ENCODE measurements at regions not wholly inside any gene's neighbourhood (a gene's known extent, or its start where the extent isn't known, plus 50 kb on each side); places are given as distances from the start of the nearest gene placed in this dataset.

DNA sequence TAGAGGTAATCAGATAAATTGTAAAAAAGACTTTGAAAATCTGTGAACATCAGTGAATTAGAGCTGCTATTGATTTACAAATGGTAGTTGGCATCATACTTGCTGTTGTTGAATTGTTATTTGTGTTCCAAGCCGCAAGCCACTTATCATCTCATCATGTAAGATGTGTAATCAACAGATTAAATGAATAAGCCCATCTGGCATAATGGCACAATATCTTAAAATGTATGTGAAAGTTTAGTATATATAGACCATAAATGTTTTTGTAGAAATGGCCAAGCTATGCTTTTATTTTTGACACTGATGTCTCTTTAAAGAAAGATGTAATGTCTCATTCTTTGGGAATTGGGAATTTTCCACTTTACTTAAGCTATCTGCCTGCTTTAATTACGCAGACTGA is 682.6 kb upstream of the GNPDA2 start:
- BruUV-seq (replicated peaks) = no TSS peak
- no peak overlapping the region for H3K4me3 ChIP-seq (replicated peaks in 1 of 3; ENCODE audit: insufficient read depth in 1 of 3, low read depth in 1 of 3, low read length in 3 of 3)
- dilution Hi-C loops (cut with MboI; ENCODE audit: extremely low pct_ligation_motif_present, low sequenced_read_pairs) (no loop called here), intact Hi-C loops (cut with micrococcal nuclease) (no loop called here)
- DNase-seq (ENCODE audit: low read depth, low spot score) (no peak), FAIRE-seq (no peak)
- H3K36me3 ChIP-seq (ENCODE audit: control insufficient read depth in 2 of 2, extremely low read depth in 1 of 2, insufficient read depth in 2 of 2, low read length in 2 of 2) = no peaks in the 10 kb centered on the region
- H4K20me1 ChIP-seq (replicated peaks; ENCODE audit: control insufficient read depth, extremely low read depth, insufficient read depth, low read length) = no peaks in the 10 kb centered on the region
- H3K4me1 ChIP-seq (ENCODE audit: control insufficient read depth, extremely low read depth, insufficient read depth, low read length) = no peaks in the 10 kb centered on the region
- no peaks in the 10 kb centered on the region for H3K79me2 ChIP-seq (ENCODE audit: control insufficient read depth, insufficient read depth, low read length)
- ChIA-PET CTCF (no interaction called here), POLR2A (no interaction called here)
- no peaks in the 10 kb centered on the region for H3K9me1 ChIP-seq (replicated peaks; ENCODE audit: control insufficient read depth, extremely low read depth, insufficient read depth, low read length)
- H2AFZ ChIP-seq (ENCODE audit: low read depth, low read length) = no peak overlapping the region
- H3K9ac ChIP-seq (replicated peaks; ENCODE audit: extremely low read depth, insufficient read depth, low read length) = no peak overlapping the region
- no peak overlapping the region for H3K4me2 ChIP-seq (ENCODE audit: insufficient read depth, low read length)
- H3K9me3 ChIP-seq (replicated peaks; ENCODE audit: control insufficient read depth, insufficient read depth, low read length) = no peaks in the 10 kb centered on the region
- H3K27ac ChIP-seq (ENCODE audit: insufficient read depth, low read depth, low read length) = no peak overlapping the region
- TF ChIP-seq POLR2A (IDR thresholded peaks at IDR 0.05; ENCODE audit: low read depth, low read length) = no peak
- no peak for TF ChIP-seq MYC (IDR thresholded peaks at IDR 0.05; ENCODE audit: low read depth, low read length)
- no peak for TF ChIP-seq FOS (IDR thresholded peaks at IDR 0.05; ENCODE audit: borderline replicate concordance, insufficient read depth, low read length)
- no peak for TF ChIP-seq POLR2AphosphoS5 (IDR thresholded peaks at IDR 0.05; ENCODE audit: insufficient read depth, low read depth, low read length)
- no peak for TF ChIP-seq MAX (IDR thresholded peaks at IDR 0.05; ENCODE audit: insufficient read depth, insufficient read length)
- no peak for TF ChIP-seq CTCF (IDR thresholded peaks at IDR 0.05; ENCODE audit: extremely low read depth in 1 of 2, insufficient read depth in 1 of 2, low read depth in 1 of 2, low read length in 2 of 2)
- no peak for TF ChIP-seq GATA2 (IDR thresholded peaks at IDR 0.05; ENCODE audit: insufficient read depth, insufficient read length, low read depth, low read length)
- no peak for TF ChIP-seq JUN (IDR thresholded peaks at IDR 0.05; ENCODE audit: borderline replicate concordance, insufficient read depth, insufficient read length, low read depth)
- TF ChIP-seq EZH2 (IDR thresholded peaks at IDR 0.05; ENCODE audit: borderline replicate concordance, low read depth, low read length, severe bottlenecking) = no peak
- H3K27me3 ChIP-seq (ENCODE audit: control insufficient read depth in 2 of 2, insufficient read depth in 2 of 2, low read length in 2 of 2) = no peaks in the 10 kb centered on the region

All from endothelial cell of umbilical vein (primary cell).